ENCODE measurements at regions not wholly inside any gene's neighbourhood (a gene's known extent, or its start where the extent isn't known, plus 50 kb on each side); places are given as distances from the start of the nearest gene placed in this dataset.

- no peak for TF ChIP-seq POLR2A (IDR thresholded peaks at IDR 0.05)
- no peak for TF ChIP-seq CTCF (IDR thresholded peaks at IDR 0.05)
- H3K27me3 ChIP-seq = no peaks in the 10 kb centered on the region
- intact Hi-C loops (cut with DNase I; ENCODE audit: low total_unique reads) = no loop called here
- H3K4me3 ChIP-seq = no peak overlapping the region
- H3K36me3 ChIP-seq = no peaks in the 10 kb centered on the region
- no peak overlapping the region for H3K27ac ChIP-seq
- no peaks in the 10 kb centered on the region for H3K9me3 ChIP-seq
- DNase-seq = no peak
- no peaks in the 10 kb centered on the region for H3K4me1 ChIP-seq
These were observed 272.1 kb upstream of the SORCS1 start for GRCh38 chr10:107436568-107436967.

GRCh38 chr10:107434854-107435253, 270.3 kb upstream of the SORCS1 start:
- Histone ChIP-seq H3K27ac (no peak overlapping the region), H3K36me3 (no peaks in the 10 kb centered on the region), H3K9me3 (no peaks in the 10 kb centered on the region), H3K4me3 (no peak overlapping the region), H3K27me3 (no peaks in the 10 kb centered on the region), H3K4me1 (no peaks in the 10 kb centered on the region)
- intact Hi-C loops (cut with DNase I; ENCODE audit: low total_unique reads) = no loop called here
- DNase-seq = no peak
- TF ChIP-seq CTCF (IDR thresholded peaks at IDR 0.05) = no peak
- no peak for TF ChIP-seq POLR2A (IDR thresholded peaks at IDR 0.05)

GRCh38 chr10:107434201-107434600, 269.7 kb upstream of the SORCS1 start:
- no peaks in the 10 kb centered on the region for H3K4me1 ChIP-seq
- no peaks in the 10 kb centered on the region for H3K27me3 ChIP-seq
- TF ChIP-seq CTCF (IDR thresholded peaks at IDR 0.05) = no peak
- no peak for TF ChIP-seq POLR2A (IDR thresholded peaks at IDR 0.05)
- no peaks in the 10 kb centered on the region for H3K9me3 ChIP-seq
- no peaks in the 10 kb centered on the region for H3K36me3 ChIP-seq
- no peak overlapping the region for H3K4me3 ChIP-seq
- no peak for DNase-seq
- intact Hi-C loops (cut with DNase I; ENCODE audit: low total_unique reads) = no loop called here
- H3K27ac ChIP-seq = no peak overlapping the region

- no peaks in the 10 kb centered on the region for H3K36me3 ChIP-seq
- H3K4me3 ChIP-seq = no peak overlapping the region
- H3K27ac ChIP-seq = no peak overlapping the region
- DNase-seq = no peak
- intact Hi-C loops (cut with DNase I; ENCODE audit: low total_unique reads) = no loop called here
- H3K9me3 ChIP-seq = no peaks in the 10 kb centered on the region
- H3K4me1 ChIP-seq = no peaks in the 10 kb centered on the region
- TF ChIP-seq POLR2A (IDR thresholded peaks at IDR 0.05) = no peak
- TF ChIP-seq CTCF (IDR thresholded peaks at IDR 0.05) = no peak
- no peaks in the 10 kb centered on the region for H3K27me3 ChIP-seq
These were observed 269.1 kb upstream of the SORCS1 start for GRCh38 chr10:107433605-107434004.

- H3K4me1 ChIP-seq = no peaks in the 10 kb centered on the region
- no peak overlapping the region for H3K27ac ChIP-seq
- no peak for TF ChIP-seq POLR2A (IDR thresholded peaks at IDR 0.05)
- no peak for TF ChIP-seq CTCF (IDR thresholded peaks at IDR 0.05)
- intact Hi-C loops (cut with DNase I; ENCODE audit: low total_unique reads) = no loop called here
- H3K4me3 ChIP-seq = no peak overlapping the region
- DNase-seq = no peak
- H3K36me3 ChIP-seq = no peaks in the 10 kb centered on the region
- H3K27me3 ChIP-seq = no peaks in the 10 kb centered on the region
- H3K9me3 ChIP-seq = no peaks in the 10 kb centered on the region
These were observed 265.9 kb upstream of the SORCS1 start for GRCh38 chr10:107430446-107430845.

All from uterus (tissue), 3 donors.